Testis (tissue), 2 donors: ENCODE measurements at regions not wholly inside any gene's neighbourhood (a gene's known extent, or its start where the extent isn't known, plus 50 kb on each side); places are given as distances from the start of the nearest gene placed in this dataset.

ENCODE experiments used
- DNase-seq: peaks from one replicate; pipeline ENCODE4 v3.0.0-alpha.2; 2019
- H3K27ac ChIP-seq, 2 donors: fragments of 200-600 bp; sonication (generic); one replicate each; pipeline ENCODE4 v1.5.1; 2019
- H3K27me3 ChIP-seq: fragments of 200-600 bp; sonication (generic); one replicate; pipeline ENCODE4 v1.5.1; 2019
- H3K36me3 ChIP-seq: fragments of 200-600 bp; sonication (generic); one replicate; pipeline ENCODE4 v1.5.1; 2017; ENCODE audit warnings: low read depth; ENCODE audit errors: missing control alignments
- H3K4me1 ChIP-seq: fragments of 200-600 bp; sonication (generic); one replicate; pipeline ENCODE4 v1.5.1; 2019
- H3K4me3 ChIP-seq, 2 donors: fragments of 200-600 bp; sonication (generic); one replicate each; pipeline ENCODE4 v1.5.1; 2017 to 2019
- H3K9me3 ChIP-seq: fragments of 200-600 bp; sonication (generic); one replicate; pipeline ENCODE4 v1.5.1; 2017
- POLR2A ChIP-seq: fragments of 450-650 bp; IDR thresholded peaks from one replicate; pipeline ENCODE4 v1.6.1; 2017; ENCODE audit warnings: antibody characterized with exemption, mild to moderate bottlenecking, moderate library complexity
- whole genome bisulfite sequencing, 2 donors: methylation state at CpG; one replicate each; pipeline ENCODE4 v1.1.5; 2018; 5-methylcytosine and 5-hydroxymethylcytosine counted together
- intact Hi-C: fragments of 100-400 bp; cut with DNase I; formaldehyde crosslinking; loops from one replicate; pipeline ENCODE4 v1.15.1; 2023; ENCODE audit warnings: low total_unique reads
- TF ChIP-seq, protein P1 (sequence below), 3 experiments: fragments of 450-650 bp in 2 of 3; fragments of 200-600 bp in 1 of 3; sonication (generic) in 1 of 3; IDR thresholded peaks; one replicate each; pipeline ENCODE4 v1.5.1; 2016 to 2019; ENCODE audit warnings: antibody characterized with exemption in 3 of 3, mild to moderate bottlenecking in 2 of 3, moderate library complexity in 1 of 3

DNA sequence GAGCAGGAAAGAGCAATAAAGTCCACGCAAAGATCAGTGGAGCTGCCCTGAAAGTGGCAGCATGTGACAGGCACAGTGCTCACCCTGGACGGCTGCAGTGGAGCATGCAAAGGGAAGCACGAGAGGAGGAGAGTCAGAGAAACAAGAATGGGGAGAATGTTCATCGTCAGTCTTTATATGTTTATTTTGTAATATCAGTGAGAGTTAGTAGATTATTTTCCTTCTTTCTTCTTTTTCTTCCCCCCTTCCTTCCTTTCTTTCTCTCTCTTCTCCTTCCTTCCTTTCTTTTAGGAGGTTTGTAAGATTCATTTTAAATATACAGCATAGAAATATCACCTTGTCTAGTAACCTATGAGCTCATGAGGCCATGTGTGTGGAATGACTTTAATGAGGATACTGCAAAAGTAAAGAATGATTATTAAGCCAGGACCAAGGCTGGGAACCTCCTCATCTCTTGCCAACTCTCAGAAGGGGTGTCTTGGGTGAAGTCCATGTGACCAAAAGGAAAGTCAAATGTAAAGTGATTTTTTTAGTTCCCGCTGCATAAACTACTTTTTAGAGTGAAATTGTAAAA, 321.1 kb downstream of the AASDHPPT start:
- intact Hi-C loops, result no loop called here
- H3K27ac ChIP-seq, result no peak overlapping the region
- no peaks in the 10 kb centered on the region for H3K27me3 ChIP-seq
- no peak overlapping the region for H3K4me3 ChIP-seq
- no peaks in the 10 kb centered on the region for H3K9me3 ChIP-seq
- TF ChIP-seq POLR2A, result no peak
- TF ChIP-seq, protein P1, sequence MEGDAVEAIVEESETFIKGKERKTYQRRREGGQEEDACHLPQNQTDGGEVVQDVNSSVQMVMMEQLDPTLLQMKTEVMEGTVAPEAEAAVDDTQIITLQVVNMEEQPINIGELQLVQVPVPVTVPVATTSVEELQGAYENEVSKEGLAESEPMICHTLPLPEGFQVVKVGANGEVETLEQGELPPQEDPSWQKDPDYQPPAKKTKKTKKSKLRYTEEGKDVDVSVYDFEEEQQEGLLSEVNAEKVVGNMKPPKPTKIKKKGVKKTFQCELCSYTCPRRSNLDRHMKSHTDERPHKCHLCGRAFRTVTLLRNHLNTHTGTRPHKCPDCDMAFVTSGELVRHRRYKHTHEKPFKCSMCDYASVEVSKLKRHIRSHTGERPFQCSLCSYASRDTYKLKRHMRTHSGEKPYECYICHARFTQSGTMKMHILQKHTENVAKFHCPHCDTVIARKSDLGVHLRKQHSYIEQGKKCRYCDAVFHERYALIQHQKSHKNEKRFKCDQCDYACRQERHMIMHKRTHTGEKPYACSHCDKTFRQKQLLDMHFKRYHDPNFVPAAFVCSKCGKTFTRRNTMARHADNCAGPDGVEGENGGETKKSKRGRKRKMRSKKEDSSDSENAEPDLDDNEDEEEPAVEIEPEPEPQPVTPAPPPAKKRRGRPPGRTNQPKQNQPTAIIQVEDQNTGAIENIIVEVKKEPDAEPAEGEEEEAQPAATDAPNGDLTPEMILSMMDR (IDR thresholded peaks at IDR 0.05), result no peak
- DNase-seq, result no peak
- 49 to 58% methylated on average over 5 of the region's 5 CpGs for WGBS, 2 donors
- no peaks in the 10 kb centered on the region for H3K36me3 ChIP-seq
- H3K4me1 ChIP-seq, result no peaks in the 10 kb centered on the region

DNA sequence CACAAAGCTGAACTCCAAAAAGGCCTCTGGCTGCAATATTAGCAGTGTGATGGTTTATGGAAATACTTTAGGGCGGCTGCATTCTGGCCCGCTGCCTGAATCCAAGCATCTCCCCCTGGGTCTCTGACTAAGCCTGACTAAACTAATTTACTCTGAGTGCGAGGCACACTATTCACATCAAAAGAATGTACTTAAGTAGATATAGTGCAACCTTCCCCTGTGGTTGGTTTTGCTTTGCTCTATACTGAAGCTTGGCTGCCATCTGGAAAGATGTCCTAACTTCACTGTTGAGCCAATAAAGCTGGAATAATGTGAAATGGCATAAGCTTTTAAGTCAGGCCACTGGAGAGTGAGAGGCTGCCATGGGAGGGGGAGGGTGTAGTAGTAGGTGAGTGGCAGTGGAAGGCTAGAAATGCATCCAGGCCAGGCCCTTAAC, 321.6 kb downstream of the AASDHPPT start:
- H3K9me3 ChIP-seq, result no peaks in the 10 kb centered on the region
- H3K4me3 ChIP-seq, result no peak overlapping the region
- no peak overlapping the region for H3K27ac ChIP-seq
- H3K36me3 ChIP-seq, result no peaks in the 10 kb centered on the region
- no peak for TF ChIP-seq POLR2A
- TF ChIP-seq, protein P1 (IDR thresholded peaks at IDR 0.05), result no peak
- DNase-seq, result peak; percentile 28
- no peaks in the 10 kb centered on the region for H3K4me1 ChIP-seq
- intact Hi-C loops, result no loop called here
- 51 to 72% methylated on average over 2 to 3 of the region's 3 CpGs for WGBS, 2 donors
- no peaks in the 10 kb centered on the region for H3K27me3 ChIP-seq

DNA sequence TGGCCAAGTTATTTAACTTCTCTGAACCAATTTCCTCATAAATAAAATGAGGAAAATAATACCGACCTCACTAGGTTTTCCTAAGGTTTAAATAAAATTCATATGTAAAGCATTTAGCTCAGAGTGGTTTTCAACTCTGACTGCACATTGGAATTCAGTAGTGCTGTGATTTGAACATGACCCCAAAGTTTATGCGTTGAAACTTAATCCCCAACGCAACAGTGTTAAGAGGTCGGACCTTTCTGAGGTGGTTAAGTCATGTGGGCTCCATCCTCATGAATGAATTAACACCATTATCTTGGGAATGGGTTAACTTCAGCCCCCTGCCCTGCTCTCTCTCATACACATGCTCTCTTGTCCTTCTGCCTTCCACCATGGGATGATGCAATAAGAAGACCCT, 322.2 kb downstream of the AASDHPPT start:
- Histone ChIP-seq H3K9me3 (no peaks in the 10 kb centered on the region), H3K27ac (no peak overlapping the region), H3K27me3 (no peaks in the 10 kb centered on the region), H3K4me3 (no peak overlapping the region), H3K4me1 (no peaks in the 10 kb centered on the region), H3K36me3 (no peaks in the 10 kb centered on the region)
- DNase-seq, result no peak
- intact Hi-C loops, result no loop called here
- 79 to 87% methylated on average over 4 of the region's 4 CpGs for WGBS, 2 donors
- no peak for TF ChIP-seq POLR2A
- TF ChIP-seq, protein P1 (IDR thresholded peaks at IDR 0.05), result no peak

DNA sequence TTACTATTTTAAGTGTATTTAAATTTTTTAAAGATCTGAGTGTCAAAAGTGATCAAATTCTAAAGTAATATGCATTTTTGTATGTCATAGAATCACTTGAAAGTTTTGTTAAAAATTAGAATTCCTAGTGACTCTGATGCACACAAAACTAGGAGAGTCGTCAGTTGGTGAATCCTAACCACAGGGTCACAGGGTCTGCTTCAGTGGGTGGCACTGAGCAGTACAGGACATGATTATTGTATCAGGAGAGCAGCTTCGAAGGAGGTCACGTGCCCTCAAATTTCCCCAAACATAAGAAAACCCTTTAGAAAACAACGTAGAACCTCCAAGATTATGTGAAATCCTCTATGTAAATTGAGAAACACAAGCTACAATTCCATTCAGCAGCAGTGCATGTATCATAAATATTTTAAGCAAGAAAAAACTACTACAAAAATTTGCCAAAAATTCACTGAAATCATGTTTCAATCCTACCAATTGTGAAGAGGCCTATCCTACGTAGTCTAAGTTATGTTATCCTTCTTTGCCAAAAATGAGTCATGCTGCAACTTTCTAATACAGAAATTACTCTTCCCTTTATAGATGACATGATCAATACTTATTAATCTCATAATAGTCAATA, 323.6 kb downstream of the AASDHPPT start:
- Histone ChIP-seq H3K4me3 (no peak overlapping the region), H3K36me3 (no peaks in the 10 kb centered on the region), H3K4me1 (no peaks in the 10 kb centered on the region), H3K27ac (no peak overlapping the region), H3K9me3 (no peaks in the 10 kb centered on the region), H3K27me3 (no peaks in the 10 kb centered on the region)
- TF ChIP-seq, protein P1 (IDR thresholded peaks at IDR 0.05), result no peak
- TF ChIP-seq POLR2A, result no peak
- intact Hi-C loops, result no loop called here
- no peak for DNase-seq
- WGBS, 2 donors, result 93 to 94% methylated on average over 5 of the region's 5 CpGs

DNA sequence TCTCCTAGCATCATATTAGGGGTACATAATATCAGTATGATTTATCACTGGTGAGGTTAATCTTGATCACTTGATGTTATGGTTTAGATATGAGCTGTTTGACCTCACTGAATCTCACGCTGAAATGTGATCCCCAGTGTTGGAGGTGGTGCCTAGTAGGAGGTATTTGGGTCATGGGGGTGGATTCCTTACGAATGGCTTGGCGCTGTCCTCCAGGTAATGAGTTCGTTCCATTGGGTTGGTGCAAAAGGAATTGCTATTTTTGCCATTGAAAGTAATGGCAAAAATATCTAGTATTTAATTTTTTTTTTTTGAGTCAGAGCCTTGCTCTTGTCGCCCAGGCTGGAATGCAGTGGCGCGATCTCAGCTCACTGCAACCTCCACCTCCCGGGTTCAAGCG, 326.3 kb downstream of the AASDHPPT start:
- intact Hi-C loops, result no loop called here
- no peak for DNase-seq
- WGBS, 2 donors, result 90 to 91% methylated on average over 9 of the region's 9 CpGs
- no peak for TF ChIP-seq POLR2A
- no peaks in the 10 kb centered on the region for H3K9me3 ChIP-seq
- H3K36me3 ChIP-seq, result no peaks in the 10 kb centered on the region
- H3K27me3 ChIP-seq, result no peaks in the 10 kb centered on the region
- H3K4me3 ChIP-seq, result no peak overlapping the region
- H3K27ac ChIP-seq, result no peak overlapping the region
- H3K4me1 ChIP-seq, result no peaks in the 10 kb centered on the region
